ENCODE measurements at regions not wholly inside any gene's neighbourhood (a gene's known extent, or its start where the extent isn't known, plus 50 kb on each side); places are given as distances from the start of the nearest gene placed in this dataset.

DNA sequence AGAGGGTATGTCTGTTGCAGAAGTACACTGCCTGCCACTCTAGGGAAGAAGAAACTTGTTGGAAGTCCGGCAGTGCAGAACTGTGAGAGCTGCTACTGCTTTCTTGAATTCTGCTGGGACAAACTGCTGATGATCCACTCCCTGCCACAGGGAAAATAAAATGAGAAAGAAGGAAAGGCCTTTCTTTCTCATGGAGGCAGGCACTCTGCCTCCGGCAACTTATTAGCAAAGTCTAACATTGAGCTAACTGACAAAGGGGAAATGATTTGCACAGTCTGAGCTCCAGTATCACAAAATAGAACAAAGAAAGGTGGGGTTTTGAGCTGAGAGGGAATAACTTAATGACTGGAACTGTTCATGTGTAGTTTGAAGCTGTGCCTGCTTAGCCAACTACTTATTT lies 134.6 kb downstream of the AASDHPPT start:
- H3K27ac ChIP-seq: no peak overlapping the region
- H3K4me3 ChIP-seq: no peak overlapping the region
- no peaks in the 10 kb centered on the region for H3K27me3 ChIP-seq (replicated peaks; ENCODE audit: insufficient read depth)
- no peak for DNase-seq (ENCODE audit: low spot score)
- TF ChIP-seq POLR2AphosphoS5 (IDR thresholded peaks at IDR 0.05) (no peak), POLR2A (IDR thresholded peaks at IDR 0.05) (no peak), CTCF (IDR thresholded peaks at IDR 0.05) (no peak)
- no peaks in the 10 kb centered on the region for H3K9me3 ChIP-seq
- H3K4me1 ChIP-seq (replicated peaks): no peaks in the 10 kb centered on the region
- WGBS: 59% methylated on average over 2 of the region's 2 CpGs
- no peaks in the 10 kb centered on the region for H3K36me3 ChIP-seq
- intact Hi-C loops (cut with DNase I): no loop called here

- intact Hi-C loops (cut with DNase I): no loop called here
- H3K4me3 ChIP-seq: no peak overlapping the region
- WGBS: 30% methylated on average over 1 of the region's 1 CpG
- no peaks in the 10 kb centered on the region for H3K9me3 ChIP-seq
- H3K36me3 ChIP-seq: no peaks in the 10 kb centered on the region
- TF ChIP-seq POLR2AphosphoS5 (IDR thresholded peaks at IDR 0.05) (no peak), POLR2A (IDR thresholded peaks at IDR 0.05) (no peak), CTCF (IDR thresholded peaks at IDR 0.05) (no peak)
- H3K27me3 ChIP-seq (replicated peaks; ENCODE audit: insufficient read depth): no peaks in the 10 kb centered on the region
- H3K4me1 ChIP-seq (replicated peaks): no peaks in the 10 kb centered on the region
- H3K27ac ChIP-seq: no peak overlapping the region
- no peak for DNase-seq (ENCODE audit: low spot score)
Observed at GRCh38 chr11:106216281-106216680, 138.8 kb downstream of the AASDHPPT start.

DNA sequence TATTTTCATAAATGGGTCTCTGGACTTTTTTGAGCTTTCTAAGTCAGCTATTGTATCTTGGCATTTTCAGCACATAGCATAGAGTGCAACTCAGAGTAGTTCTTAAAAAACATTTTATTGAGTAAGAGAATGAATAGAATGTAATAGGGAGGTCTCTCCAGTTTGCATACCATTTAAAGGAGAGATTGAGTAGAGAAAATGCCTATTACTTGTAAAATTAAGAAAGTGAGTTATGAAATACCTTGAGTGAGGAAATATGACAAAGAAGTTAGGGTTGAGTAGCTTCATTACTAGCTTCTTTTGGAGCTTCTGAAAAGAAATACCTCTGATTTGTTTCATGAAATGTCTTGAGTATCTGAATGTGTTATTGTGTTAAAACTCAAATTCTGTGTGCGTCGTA lies 140.0 kb downstream of the AASDHPPT start:
- 89% methylated on average over 2 of the region's 2 CpGs for WGBS
- no peak for TF ChIP-seq POLR2A (IDR thresholded peaks at IDR 0.05)
- no peak for TF ChIP-seq CTCF (IDR thresholded peaks at IDR 0.05)
- TF ChIP-seq POLR2AphosphoS5 (IDR thresholded peaks at IDR 0.05): no peak
- no peaks in the 10 kb centered on the region for H3K36me3 ChIP-seq
- no peaks in the 10 kb centered on the region for H3K27me3 ChIP-seq (replicated peaks; ENCODE audit: insufficient read depth)
- no peaks in the 10 kb centered on the region for H3K9me3 ChIP-seq
- H3K27ac ChIP-seq: no peak overlapping the region
- intact Hi-C loops (cut with DNase I): no loop called here
- no peak for DNase-seq (ENCODE audit: low spot score)
- H3K4me3 ChIP-seq: no peak overlapping the region
- H3K4me1 ChIP-seq (replicated peaks): no peaks in the 10 kb centered on the region

- DNase-seq (ENCODE audit: low spot score): no peak
- Histone ChIP-seq H3K27me3 (replicated peaks; ENCODE audit: insufficient read depth) (no peaks in the 10 kb centered on the region), H3K4me3 (no peak overlapping the region), H3K27ac (no peak overlapping the region), H3K9me3 (no peaks in the 10 kb centered on the region), H3K4me1 (replicated peaks) (no peaks in the 10 kb centered on the region), H3K36me3 (no peaks in the 10 kb centered on the region)
- no peak for TF ChIP-seq CTCF (IDR thresholded peaks at IDR 0.05)
- no peak for TF ChIP-seq POLR2A (IDR thresholded peaks at IDR 0.05)
- TF ChIP-seq POLR2AphosphoS5 (IDR thresholded peaks at IDR 0.05): no peak
- WGBS: 85% methylated on average over 3 of the region's 3 CpGs
- intact Hi-C loops (cut with DNase I): no loop called here
Observed at GRCh38 chr11:106218106-106218505, 140.6 kb downstream of the AASDHPPT start.

DNA sequence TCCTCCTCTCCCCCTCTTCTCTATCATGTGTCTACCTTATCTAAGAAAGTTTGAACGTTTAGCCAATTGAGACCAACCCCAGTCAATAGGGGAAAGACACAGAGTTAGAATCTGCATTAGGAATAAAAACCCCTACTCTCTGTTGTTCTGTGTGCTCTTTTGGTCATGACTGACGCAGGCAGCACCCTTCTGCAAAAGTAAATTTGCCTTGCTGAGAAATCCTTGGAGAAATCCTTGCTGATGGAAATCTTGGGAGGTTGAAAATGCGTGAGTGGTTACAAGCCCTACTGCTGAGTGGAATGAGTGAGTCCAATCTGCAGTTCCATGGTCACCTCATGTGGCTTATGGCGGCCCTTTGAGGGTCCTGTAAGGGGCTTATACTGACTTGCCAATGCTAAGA lies 145.2 kb downstream of the AASDHPPT start:
- no peak overlapping the region for H3K4me3 ChIP-seq
- H3K9me3 ChIP-seq: no peaks in the 10 kb centered on the region
- DNase-seq (ENCODE audit: low spot score): no peak
- H3K27ac ChIP-seq: no peak overlapping the region
- H3K27me3 ChIP-seq (replicated peaks; ENCODE audit: insufficient read depth): no peaks in the 10 kb centered on the region
- WGBS: 90% methylated on average over 4 of the region's 4 CpGs
- no peaks in the 10 kb centered on the region for H3K4me1 ChIP-seq (replicated peaks)
- intact Hi-C loops (cut with DNase I): no loop called here
- no peaks in the 10 kb centered on the region for H3K36me3 ChIP-seq
- TF ChIP-seq CTCF (IDR thresholded peaks at IDR 0.05) (no peak), POLR2AphosphoS5 (IDR thresholded peaks at IDR 0.05) (no peak), POLR2A (IDR thresholded peaks at IDR 0.05) (no peak)

Measured in prostate gland (tissue), 2 donors.